ENCODE measurements at regions not wholly inside any gene's neighbourhood (a gene's known extent, or its start where the extent isn't known, plus 50 kb on each side); places are given as distances from the start of the nearest gene placed in this dataset.

- TF ChIP-seq POLR2A (IDR thresholded peaks at IDR 0.05) (no peak), CTCF (IDR thresholded peaks at IDR 0.05) (no peak)
Observed at GRCh38 chr16:50957056-50957455, 194.0 kb downstream of the SALL1 start.
